ENCODE measurements at regions not wholly inside any gene's neighbourhood (a gene's known extent, or its start where the extent isn't known, plus 50 kb on each side); places are given as distances from the start of the nearest gene placed in this dataset.

DNA sequence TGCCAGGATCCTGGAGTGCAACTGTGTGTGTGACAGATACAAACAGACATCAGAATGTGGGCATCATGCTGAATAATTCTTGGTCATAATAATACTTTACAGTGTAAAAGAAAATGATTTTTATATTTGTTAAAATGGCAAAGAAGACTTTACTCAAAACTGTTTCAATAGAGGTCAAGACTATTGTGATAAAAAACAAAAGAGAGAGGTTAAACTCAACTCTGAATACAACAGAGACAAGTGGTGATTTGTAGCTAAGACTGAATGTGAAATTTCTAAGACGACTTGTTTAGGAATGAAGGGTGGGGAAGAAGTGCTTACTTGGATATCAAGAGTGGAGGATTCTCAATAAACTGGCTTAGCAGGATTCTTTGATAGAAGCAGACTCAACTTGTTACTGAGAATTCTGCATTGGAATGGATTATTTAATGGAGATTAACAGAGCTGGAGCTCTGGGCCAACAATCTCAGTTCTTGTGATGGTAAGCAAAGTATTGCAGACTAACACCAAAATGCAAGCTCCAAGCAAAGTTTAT, 457.4 kb upstream of the CDH18 start:
- DNase-seq (ENCODE audit: low read depth) (no peak), FAIRE-seq (no peak)
- H3K9me3 ChIP-seq (ENCODE audit: insufficient read depth, low read depth, low read length): no peaks in the 10 kb centered on the region
- H3K9me3 Mint-ChIP-seq (ENCODE audit: unreplicated experiment): peaks cover 2% of the 10 kb centered on the region
- H3K36me3 Mint-ChIP-seq (ENCODE audit: low read depth, unreplicated experiment): no peaks in the 10 kb centered on the region
- no peak overlapping the region for H3K4me2 ChIP-seq (ENCODE audit: low read length)
- no peaks in the 10 kb centered on the region for H3K27me3 Mint-ChIP-seq (ENCODE audit: low read depth, unreplicated experiment)
- no peak overlapping the region for H3K27ac ChIP-seq (ENCODE audit: low read depth, low read length)
- H4K20me1 ChIP-seq (ENCODE audit: insufficient read depth, low read length): no peaks in the 10 kb centered on the region
- no peak overlapping the region for H3K4me3 ChIP-seq (ENCODE audit: insufficient read depth, low read depth, low read length)
- no peak overlapping the region for H2AFZ ChIP-seq (ENCODE audit: low read depth, low read length)
- no peaks in the 10 kb centered on the region for H3K79me2 ChIP-seq (ENCODE audit: insufficient read depth, low read length)
- no peak overlapping the region for H3K4me3 Mint-ChIP-seq (ENCODE audit: unreplicated experiment)
- H3K27ac Mint-ChIP-seq (ENCODE audit: unreplicated experiment): no peak overlapping the region
- no peaks in the 10 kb centered on the region for H3K36me3 ChIP-seq (ENCODE audit: insufficient read depth, low read length)
- peaks cover 20% of the 10 kb centered on the region for H3K4me1 Mint-ChIP-seq (ENCODE audit: low read depth, unreplicated experiment)
- H3K27me3 ChIP-seq (ENCODE audit: insufficient read depth, low read length): no peaks in the 10 kb centered on the region
- no peak overlapping the region for H3K9ac ChIP-seq (ENCODE audit: low read length)
- no peak for TF ChIP-seq EZH2 (IDR thresholded peaks at IDR 0.05; ENCODE audit: insufficient read depth, low read length)
- TF ChIP-seq, protein P1, sequence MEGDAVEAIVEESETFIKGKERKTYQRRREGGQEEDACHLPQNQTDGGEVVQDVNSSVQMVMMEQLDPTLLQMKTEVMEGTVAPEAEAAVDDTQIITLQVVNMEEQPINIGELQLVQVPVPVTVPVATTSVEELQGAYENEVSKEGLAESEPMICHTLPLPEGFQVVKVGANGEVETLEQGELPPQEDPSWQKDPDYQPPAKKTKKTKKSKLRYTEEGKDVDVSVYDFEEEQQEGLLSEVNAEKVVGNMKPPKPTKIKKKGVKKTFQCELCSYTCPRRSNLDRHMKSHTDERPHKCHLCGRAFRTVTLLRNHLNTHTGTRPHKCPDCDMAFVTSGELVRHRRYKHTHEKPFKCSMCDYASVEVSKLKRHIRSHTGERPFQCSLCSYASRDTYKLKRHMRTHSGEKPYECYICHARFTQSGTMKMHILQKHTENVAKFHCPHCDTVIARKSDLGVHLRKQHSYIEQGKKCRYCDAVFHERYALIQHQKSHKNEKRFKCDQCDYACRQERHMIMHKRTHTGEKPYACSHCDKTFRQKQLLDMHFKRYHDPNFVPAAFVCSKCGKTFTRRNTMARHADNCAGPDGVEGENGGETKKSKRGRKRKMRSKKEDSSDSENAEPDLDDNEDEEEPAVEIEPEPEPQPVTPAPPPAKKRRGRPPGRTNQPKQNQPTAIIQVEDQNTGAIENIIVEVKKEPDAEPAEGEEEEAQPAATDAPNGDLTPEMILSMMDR (IDR thresholded peaks at IDR 0.05; ENCODE audit: insufficient read depth, low read depth, low read length): no peak
- no peaks in the 10 kb centered on the region for H3K4me1 ChIP-seq (ENCODE audit: insufficient read depth, low read length)

DNA sequence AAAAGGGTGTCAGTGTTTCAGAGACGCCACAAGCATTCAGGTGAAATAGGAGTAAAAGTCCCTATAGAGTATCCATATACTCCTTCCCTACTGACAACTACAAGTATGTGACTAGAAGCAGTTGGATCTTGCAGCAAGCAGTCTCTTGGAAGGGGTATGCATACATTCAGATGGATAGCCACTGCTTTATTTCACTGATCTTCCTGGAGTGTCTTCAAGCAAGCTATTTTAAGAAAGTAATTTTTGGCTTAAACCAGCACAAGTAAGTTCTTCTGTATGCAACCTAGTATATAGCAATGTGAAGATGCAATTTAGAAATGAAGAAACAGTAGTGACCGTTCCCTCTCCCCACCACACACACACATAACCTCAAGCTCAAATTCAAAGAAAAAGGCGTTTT, 446.8 kb upstream of the CDH18 start:
- Histone ChIP-seq H2AFZ (ENCODE audit: low read depth, low read length) (no peak overlapping the region), H3K9ac (ENCODE audit: low read length) (no peak overlapping the region), H3K36me3 (ENCODE audit: insufficient read depth, low read length) (no peaks in the 10 kb centered on the region), H4K20me1 (ENCODE audit: insufficient read depth, low read length) (no peaks in the 10 kb centered on the region), H3K9me3 (ENCODE audit: insufficient read depth, low read depth, low read length) (no peaks in the 10 kb centered on the region), H3K27me3 (ENCODE audit: insufficient read depth, low read length) (no peaks in the 10 kb centered on the region), H3K27ac (ENCODE audit: low read depth, low read length) (no peak overlapping the region), H3K79me2 (ENCODE audit: insufficient read depth, low read length) (no peaks in the 10 kb centered on the region), H3K4me2 (ENCODE audit: low read length) (no peak overlapping the region), H3K4me1 (ENCODE audit: insufficient read depth, low read length) (no peaks in the 10 kb centered on the region), H3K4me3 (ENCODE audit: insufficient read depth, low read depth, low read length) (no peak overlapping the region)
- no peak for DNase-seq (ENCODE audit: low read depth)
- Mint-ChIP-seq H3K27ac (ENCODE audit: unreplicated experiment) (no peak overlapping the region), H3K27me3 (ENCODE audit: low read depth, unreplicated experiment) (no peaks in the 10 kb centered on the region), H3K4me3 (ENCODE audit: unreplicated experiment) (no peak overlapping the region), H3K36me3 (ENCODE audit: low read depth, unreplicated experiment) (no peaks in the 10 kb centered on the region), H3K9me3 (ENCODE audit: unreplicated experiment) (no peaks in the 10 kb centered on the region), H3K4me1 (ENCODE audit: low read depth, unreplicated experiment) (no peaks in the 10 kb centered on the region)
- TF ChIP-seq, protein P1 (IDR thresholded peaks at IDR 0.05; ENCODE audit: insufficient read depth, low read depth, low read length): no peak
- no peak for TF ChIP-seq EZH2 (IDR thresholded peaks at IDR 0.05; ENCODE audit: insufficient read depth, low read length)
- FAIRE-seq: no peak

DNA sequence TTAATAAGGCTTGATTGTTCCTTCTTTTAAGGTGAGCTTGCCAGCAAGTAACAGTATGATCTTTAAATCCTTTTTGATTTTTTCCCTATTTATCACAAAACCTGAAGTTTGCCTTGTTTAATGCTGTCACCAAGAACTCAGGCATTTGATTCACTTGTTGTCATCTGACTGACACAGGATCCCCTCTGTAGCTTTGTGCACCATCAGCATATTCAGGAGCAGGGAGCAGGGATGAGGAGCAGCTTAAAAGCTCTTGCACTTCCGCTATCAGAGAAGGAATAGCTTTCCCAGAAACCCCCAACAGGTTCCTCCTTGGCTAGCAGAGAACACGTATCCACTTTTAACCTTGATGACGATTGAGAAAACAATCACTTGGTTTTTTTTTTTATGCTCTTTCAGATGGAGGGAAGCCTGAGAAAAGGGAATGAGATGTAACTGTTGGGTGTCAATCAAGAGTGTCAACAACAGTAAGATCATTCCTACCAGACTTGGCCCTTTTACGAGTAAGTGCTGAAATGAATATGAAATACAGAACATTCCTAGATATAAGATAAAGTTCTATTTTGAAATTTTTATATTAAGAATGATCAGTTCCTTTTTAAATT, 433.1 kb upstream of the CDH18 start:
- Mint-ChIP-seq H3K4me1 (ENCODE audit: low read depth, unreplicated experiment) (no peaks in the 10 kb centered on the region), H3K27me3 (ENCODE audit: low read depth, unreplicated experiment) (no peaks in the 10 kb centered on the region), H3K36me3 (ENCODE audit: low read depth, unreplicated experiment) (no peaks in the 10 kb centered on the region), H3K4me3 (ENCODE audit: unreplicated experiment) (no peak overlapping the region), H3K9me3 (ENCODE audit: unreplicated experiment) (no peaks in the 10 kb centered on the region), H3K27ac (ENCODE audit: unreplicated experiment) (no peak overlapping the region)
- H3K4me2 ChIP-seq (ENCODE audit: low read length): no peak overlapping the region
- TF ChIP-seq, protein P1 (IDR thresholded peaks at IDR 0.05; ENCODE audit: insufficient read depth, low read depth, low read length): no peak
- TF ChIP-seq EZH2 (IDR thresholded peaks at IDR 0.05; ENCODE audit: insufficient read depth, low read length): no peak
- H2AFZ ChIP-seq (ENCODE audit: low read depth, low read length): no peak overlapping the region
- no peaks in the 10 kb centered on the region for H3K27me3 ChIP-seq (ENCODE audit: insufficient read depth, low read length)
- no peaks in the 10 kb centered on the region for H3K4me1 ChIP-seq (ENCODE audit: insufficient read depth, low read length)
- FAIRE-seq (no peak), DNase-seq (ENCODE audit: low read depth) (no peak)
- no peaks in the 10 kb centered on the region for H3K36me3 ChIP-seq (ENCODE audit: insufficient read depth, low read length)
- H3K27ac ChIP-seq (ENCODE audit: low read depth, low read length): no peak overlapping the region
- no peak overlapping the region for H3K4me3 ChIP-seq (ENCODE audit: insufficient read depth, low read depth, low read length)
- no peaks in the 10 kb centered on the region for H3K9me3 ChIP-seq (ENCODE audit: insufficient read depth, low read depth, low read length)
- H3K9ac ChIP-seq (ENCODE audit: low read length): no peak overlapping the region
- no peaks in the 10 kb centered on the region for H4K20me1 ChIP-seq (ENCODE audit: insufficient read depth, low read length)
- no peaks in the 10 kb centered on the region for H3K79me2 ChIP-seq (ENCODE audit: insufficient read depth, low read length)
